ENCODE measurements at regions not wholly inside any gene's neighbourhood (a gene's known extent, or its start where the extent isn't known, plus 50 kb on each side); places are given as distances from the start of the nearest gene placed in this dataset.
"Not testable (repeated sequence)": the region's sequence is repeated elsewhere in the genome, so short reads cannot be mapped to it uniquely, and the experiment has no call there.

DNA sequence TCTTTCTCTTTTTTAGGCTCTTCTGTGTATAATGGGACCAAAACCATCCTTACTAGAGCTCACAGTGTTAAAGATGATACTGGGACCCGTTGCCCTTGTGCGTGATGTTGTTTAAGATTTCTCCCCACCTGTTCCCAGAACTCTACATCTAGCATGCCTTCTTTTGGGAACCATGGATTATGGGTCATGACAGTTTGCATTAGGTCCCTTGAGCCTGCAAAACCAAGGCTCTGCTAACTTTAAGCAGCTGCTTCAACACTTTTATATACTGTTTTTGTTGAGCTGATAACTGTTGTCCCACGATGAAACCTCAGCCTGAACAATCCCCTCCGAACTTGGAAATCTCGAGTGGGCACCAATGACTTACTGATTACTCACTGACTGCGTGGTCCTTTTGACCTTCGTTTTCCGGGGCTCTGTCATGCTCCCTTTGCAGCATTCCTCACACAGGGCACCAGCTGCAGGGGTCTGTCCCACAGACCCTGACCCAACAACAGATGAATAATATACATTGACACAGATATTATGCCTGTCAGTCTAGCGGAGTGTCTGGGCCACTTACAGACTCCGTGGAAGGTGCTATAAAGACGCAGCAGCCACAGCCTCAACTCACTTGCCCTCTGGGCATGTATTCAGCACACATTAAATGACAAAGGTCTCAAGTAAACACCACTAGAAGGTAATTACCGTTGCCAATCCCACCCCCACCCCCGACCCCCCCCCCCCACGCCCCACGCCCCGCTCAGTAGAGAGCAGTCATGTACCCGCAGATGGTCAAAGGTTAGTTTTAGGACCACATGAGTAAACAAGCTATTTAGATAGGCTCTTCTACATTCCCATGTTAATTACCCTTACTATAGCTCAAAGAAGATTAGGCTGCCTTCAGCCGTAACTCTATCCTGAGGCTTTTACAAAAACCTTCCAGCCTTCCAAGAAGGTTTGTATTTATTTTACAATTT lies 162.0 kb upstream of the WDFY3 start:
- ATAC-seq (no peak), DNase-seq (no peak)
- no peaks in the 10 kb centered on the region for H3K9me3 ChIP-seq
- in situ Hi-C loops (cut with MboI; ENCODE audit: low sequenced_read_pairs in 4 of 4) (loop anchor here in 1 of 4 donors (25.0 kb wide), 1 partner anchor 634 kb away; no protein-coding TSS in a partner anchor), intact Hi-C loops (cut with DNase I; ENCODE audit: low total_unique reads) (no loop called here)
- TF ChIP-seq POLR2A (IDR thresholded peaks at IDR 0.05), result no peak
- H3K4me3 ChIP-seq, result no peak overlapping the region
- H3K27ac ChIP-seq, result no peak overlapping the region
- no peaks in the 10 kb centered on the region for H3K36me3 ChIP-seq
- H3K4me1 ChIP-seq, result peaks cover 0 to 6% of the 10 kb centered on the region in 2 donors
- H3K27me3 ChIP-seq, result no peaks in the 10 kb centered on the region

DNA sequence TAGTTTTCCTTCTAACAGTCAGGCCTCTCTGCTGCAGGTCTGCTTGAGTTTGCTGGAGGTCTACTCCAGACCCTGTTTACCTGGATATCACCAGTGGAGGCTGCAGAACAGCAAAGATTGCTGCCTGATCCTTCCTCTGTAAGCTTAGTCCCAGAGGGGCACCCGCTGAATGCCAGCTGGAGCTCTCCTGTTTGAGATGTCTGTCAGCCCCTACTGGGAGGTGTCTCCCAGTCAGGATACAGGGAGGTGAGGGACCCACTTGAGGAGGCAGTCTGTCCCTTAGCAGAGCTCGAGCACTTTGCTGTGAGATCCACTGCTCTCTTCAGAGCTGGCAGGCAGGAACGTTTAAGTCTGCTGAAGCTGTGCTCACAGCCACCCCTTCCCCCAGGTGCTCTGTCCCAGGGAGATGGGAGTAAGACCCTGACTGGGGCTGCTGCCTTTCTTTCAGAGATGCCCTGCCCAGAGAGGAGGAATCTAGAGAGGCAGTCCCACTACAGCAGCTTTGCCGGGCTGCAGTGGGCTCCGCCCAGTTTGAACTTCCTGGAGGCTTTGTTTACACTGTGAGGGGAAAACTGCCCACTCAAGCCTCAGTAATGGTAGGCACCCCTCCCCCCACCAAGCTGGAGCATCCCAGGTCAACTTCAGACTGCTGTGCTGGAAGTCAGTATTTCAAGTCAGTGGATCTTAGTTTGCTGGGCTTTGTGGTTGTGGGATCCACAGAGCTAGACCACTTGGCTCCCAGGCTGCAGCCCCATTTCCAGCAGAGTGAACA lies 163.1 kb upstream of the WDFY3 start:
- in situ Hi-C loops (cut with MboI; ENCODE audit: low sequenced_read_pairs in 4 of 4), result loop anchor here in 1 of 4 donors (25.0 kb wide), 1 partner anchor 633 kb away; no protein-coding TSS in a partner anchor
- H3K4me3 ChIP-seq; H3K4me1 ChIP-seq; H3K9me3 ChIP-seq; H3K27me3 ChIP-seq; ATAC-seq; H3K36me3 ChIP-seq; DNase-seq; intact Hi-C loops (cut with DNase I; ENCODE audit: low total_unique reads): not testable (repeated sequence)
- peak overlapping the region in 1 of 4 donors; percentile 42 for H3K27ac ChIP-seq

DNA sequence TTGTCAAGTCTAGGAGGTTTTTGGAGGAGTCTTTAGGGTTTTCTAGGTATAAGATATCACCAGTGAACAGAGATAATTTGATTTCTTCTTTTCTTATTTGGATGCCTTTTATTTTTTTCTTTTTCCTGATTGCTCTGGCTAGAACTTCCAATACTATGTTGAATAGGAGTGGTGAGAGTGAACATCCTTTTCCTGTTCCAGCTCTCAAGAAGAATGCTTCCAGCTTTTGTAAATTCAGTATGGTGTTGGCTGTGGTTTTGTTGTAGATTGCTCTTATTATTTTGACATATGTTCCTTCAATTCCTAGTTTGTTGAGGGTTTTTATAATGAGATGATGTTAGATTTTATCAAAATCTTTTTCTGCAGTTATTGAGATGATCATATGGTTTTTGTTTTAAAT lies 165.6 kb upstream of the WDFY3 start:
- in situ Hi-C loops (cut with MboI; ENCODE audit: low sequenced_read_pairs in 4 of 4) (loop anchor here in 1 of 4 donors (25.0 kb wide), 1 partner anchor 630 kb away; no protein-coding TSS in a partner anchor), intact Hi-C loops (cut with DNase I; ENCODE audit: low total_unique reads) (no loop called here)
- Histone ChIP-seq H3K27me3 (no peaks in the 10 kb centered on the region), H3K4me3 (no peak overlapping the region), H3K27ac (peak overlapping the region in 1 of 4 donors; percentile 25), H3K9me3 (no peaks in the 10 kb centered on the region), H3K4me1 (peaks cover 0 to 8% of the 10 kb centered on the region in 2 donors), H3K36me3 (no peaks in the 10 kb centered on the region)
- ATAC-seq, result no peak
- DNase-seq, result no peak
- no peak for TF ChIP-seq POLR2A (IDR thresholded peaks at IDR 0.05)
- TF ChIP-seq CTCF (IDR thresholded peaks at IDR 0.05 in 4 of 5, conservative IDR thresholded peaks at IDR 0.05 in 1 of 5), result no peak

- DNase-seq (no peak), ATAC-seq (no peak)
- Histone ChIP-seq H3K4me1 (peaks cover 0 to 8% of the 10 kb centered on the region in 2 donors), H3K36me3 (no peaks in the 10 kb centered on the region), H3K4me3 (no peak overlapping the region), H3K9me3 (no peaks in the 10 kb centered on the region), H3K27me3 (no peaks in the 10 kb centered on the region), H3K27ac (peak overlapping the region in 2 of 4 donors; percentile 41 to 46)
- intact Hi-C loops (cut with DNase I; ENCODE audit: low total_unique reads) (no loop called here), in situ Hi-C loops (cut with MboI; ENCODE audit: low sequenced_read_pairs in 4 of 4) (loop anchor here in 1 of 4 donors (25.0 kb wide), 1 partner anchor 630 kb away; no protein-coding TSS in a partner anchor)
- TF ChIP-seq CTCF (IDR thresholded peaks at IDR 0.05 in 4 of 5, conservative IDR thresholded peaks at IDR 0.05 in 1 of 5), result no peak
- TF ChIP-seq POLR2A (IDR thresholded peaks at IDR 0.05), result no peak
Observed at GRCh38 chr4:85132570-85132969, 166.1 kb upstream of the WDFY3 start.

DNA sequence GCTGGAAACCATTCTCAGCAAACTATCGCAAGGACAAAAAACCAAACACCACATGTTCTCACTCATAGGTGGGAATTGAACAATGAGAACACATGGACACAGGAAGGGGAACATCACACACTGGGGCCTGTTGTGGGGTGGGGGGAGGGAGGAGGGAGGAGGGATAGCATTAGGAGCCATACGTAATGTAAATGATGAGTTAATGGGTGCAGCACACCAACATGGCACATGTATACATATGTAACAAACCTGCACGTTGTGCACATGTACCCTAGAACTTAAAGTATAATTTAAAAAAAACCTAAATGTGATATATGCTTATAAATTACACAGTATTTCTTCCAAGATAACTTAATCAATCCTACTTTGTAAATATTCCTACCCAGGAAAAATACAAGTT lies 173.3 kb upstream of the WDFY3 start:
- H3K4me1 ChIP-seq; H3K9me3 ChIP-seq; ATAC-seq; DNase-seq; H3K27ac ChIP-seq; H3K27me3 ChIP-seq; H3K4me3 ChIP-seq; H3K36me3 ChIP-seq; intact Hi-C loops (cut with DNase I; ENCODE audit: low total_unique reads): not testable (repeated sequence)
- in situ Hi-C loops (cut with MboI; ENCODE audit: low sequenced_read_pairs in 4 of 4), result loop anchor here (10.0 to 25.0 kb wide), 4 partner anchors 235 to 825 kb away; no protein-coding TSS in a partner anchor
